Panc1 (cell line): ENCODE measurements at regions not wholly inside any gene's neighbourhood (a gene's known extent, or its start where the extent isn't known, plus 50 kb on each side); places are given as distances from the start of the nearest gene placed in this dataset.

Experiments used
- ATAC-seq: fragments of 200-7000 bp; cut with Tn5 transposase; 2 replicates; pipeline ENCODE4 v1.9.1; 2020; ENCODE audit warnings: mild to moderate bottlenecking, moderate library complexity
- BruUV-seq: library from RNA; stranded (reverse); fragments of 400-500 nt; replicated peaks from 2 replicates; lab custom pipeline; 2021; lab: Mats Ljungman, UMichigan
- CTCF ChIA-PET: fragments of 300-600 bp; sonication (Branson Sonifier 250); formaldehyde crosslinking; loops from one replicate; lab custom pipeline; 2022; ENCODE audit warnings: antibody characterized with exemption; lab: Charles Lee
- POLR2A ChIA-PET: fragments of 300-600 bp; sonication (Branson Sonifier 250); formaldehyde crosslinking; loops from one replicate; lab custom pipeline; 2022; ENCODE audit warnings: antibody characterized with exemption; lab: Charles Lee
- DNase-seq: peaks from one replicate; pipeline ENCODE4 v3.0.0-alpha.2; 2010; ENCODE audit warnings: low read depth, low spot score
- H3K27ac ChIP-seq: 2 replicates; pipeline ENCODE4 v1.5.1; 2011; ENCODE audit warnings: mild to moderate bottlenecking, low read length, inconsistent platforms
- H3K27me3 ChIP-seq: fragments of 200-500 bp; sonication (Bioruptor generic); 2 replicates; pipeline ENCODE4 v1.6.0; 2014; ENCODE audit warnings: low read length, inconsistent platforms; ENCODE audit not compliant: control insufficient read depth, insufficient read depth
- H3K36me3 ChIP-seq: fragments of 200-500 bp; sonication (Bioruptor generic); 2 replicates; pipeline ENCODE4 v1.5.1; 2014; ENCODE audit warnings: inconsistent platforms, mild to moderate bottlenecking, low read length, moderate library complexity; ENCODE audit not compliant: control insufficient read depth, insufficient read depth
- H3K4me1 ChIP-seq: 2 replicates; pipeline ENCODE4 v1.5.1; 2011; ENCODE audit warnings: inconsistent platforms, mild to moderate bottlenecking, low read length, moderate library complexity; ENCODE audit not compliant: control insufficient read depth, insufficient read depth
- H3K4me3 ChIP-seq, 2 experiments: 2 replicates each; pipeline ENCODE4 v1.5.1; 2011 to 2012; ENCODE audit warnings: low read depth in 2 of 2, low read length in 2 of 2, mild to moderate bottlenecking in 2 of 2, inconsistent platforms in 1 of 2, moderate library complexity in 1 of 2
- H3K9me3 ChIP-seq: fragments of 200-500 bp; sonication (Bioruptor generic); 2 replicates; pipeline ENCODE4 v1.5.1; 2014; ENCODE audit warnings: low read depth, mild to moderate bottlenecking, inconsistent platforms, low read length, moderate library complexity; ENCODE audit not compliant: control insufficient read depth, insufficient read depth
- POLR2AphosphoS5 ChIP-seq: IDR thresholded peaks from 2 replicates; pipeline ENCODE4 v1.6.1; 2012; ENCODE audit warnings: mild to moderate bottlenecking, low read depth, low read length, moderate library complexity
- SIN3A ChIP-seq: IDR thresholded peaks from 2 replicates; pipeline ENCODE4 v1.6.1; 2012; ENCODE audit warnings: low read depth, mild to moderate bottlenecking, low read length, moderate library complexity, borderline replicate concordance; ENCODE audit not compliant: insufficient read depth
- TCF7L2 ChIP-seq: IDR thresholded peaks from 2 replicates; pipeline ENCODE4 v1.6.1; 2011; ENCODE audit warnings: mild to moderate bottlenecking, low read depth, low read length, inconsistent platforms
- in situ Hi-C: cut with HindIII; loops from 2 replicates; pipeline ENCODE4 v1.10.0; 2016; ENCODE audit warnings: low sequenced_read_pairs, low pct_unique_long_range_greater_than_20kb
- intact Hi-C: fragments of 100-400 bp; cut with micrococcal nuclease; formaldehyde crosslinking; loops from one replicate; pipeline ENCODE4 v1.10.0; 2022; ENCODE audit not compliant: unreplicated experiment
- TF ChIP-seq, protein P1 (sequence below), 2 experiments: IDR thresholded peaks; 2 replicates each; pipeline ENCODE4 v1.6.1; 2011 to 2012; ENCODE audit warnings: low read depth in 2 of 2, control low read depth in 1 of 2, low read length in 1 of 2, mild to moderate bottlenecking in 1 of 2, moderate library complexity in 1 of 2; ENCODE audit not compliant: insufficient read depth in 1 of 2
- TF ChIP-seq, protein P2 (sequence below): fragments of 450-650 bp; IDR thresholded peaks from 2 replicates; pipeline ENCODE4 v1.5.1; 2017; ENCODE audit warnings: mild to moderate bottlenecking

DNA sequence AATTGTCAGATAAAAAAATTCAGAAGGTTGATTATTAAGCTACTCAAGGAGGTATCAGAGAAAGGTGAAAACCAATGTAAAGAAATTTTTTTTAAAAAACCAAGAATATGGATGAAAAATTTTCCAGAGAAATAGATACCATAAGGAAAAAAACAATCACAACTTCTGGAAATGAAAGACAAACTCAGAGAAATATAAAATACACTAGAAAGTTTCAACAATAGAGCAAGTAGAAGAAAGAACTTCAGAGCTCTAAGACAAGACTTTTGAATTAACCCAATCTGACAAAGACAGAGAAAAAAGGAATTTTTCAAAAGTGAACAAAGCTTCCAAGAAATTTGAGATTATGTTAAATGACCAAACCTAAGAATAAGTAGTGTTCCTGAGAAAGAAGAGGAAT is 62.9 kb upstream of the TEAD1 start:
- in situ Hi-C loops, result no loop called here
- Histone ChIP-seq H3K4me1 (no peaks in the 10 kb centered on the region), H3K27ac (no peak overlapping the region), H3K4me3 (no peak overlapping the region), H3K36me3 (no peaks in the 10 kb centered on the region), H3K9me3 (0 out of 2 replicates have a peak, but pooled peaks cover 3% of the 10 kb centered on the region), H3K27me3 (no peaks in the 10 kb centered on the region)
- CTCF ChIA-PET, result no interaction called here
- intact Hi-C loops, result no loop called here
- ATAC-seq, result no peak
- no peak for DNase-seq
- POLR2A ChIA-PET, result no interaction called here
- TF ChIP-seq, protein P1, sequence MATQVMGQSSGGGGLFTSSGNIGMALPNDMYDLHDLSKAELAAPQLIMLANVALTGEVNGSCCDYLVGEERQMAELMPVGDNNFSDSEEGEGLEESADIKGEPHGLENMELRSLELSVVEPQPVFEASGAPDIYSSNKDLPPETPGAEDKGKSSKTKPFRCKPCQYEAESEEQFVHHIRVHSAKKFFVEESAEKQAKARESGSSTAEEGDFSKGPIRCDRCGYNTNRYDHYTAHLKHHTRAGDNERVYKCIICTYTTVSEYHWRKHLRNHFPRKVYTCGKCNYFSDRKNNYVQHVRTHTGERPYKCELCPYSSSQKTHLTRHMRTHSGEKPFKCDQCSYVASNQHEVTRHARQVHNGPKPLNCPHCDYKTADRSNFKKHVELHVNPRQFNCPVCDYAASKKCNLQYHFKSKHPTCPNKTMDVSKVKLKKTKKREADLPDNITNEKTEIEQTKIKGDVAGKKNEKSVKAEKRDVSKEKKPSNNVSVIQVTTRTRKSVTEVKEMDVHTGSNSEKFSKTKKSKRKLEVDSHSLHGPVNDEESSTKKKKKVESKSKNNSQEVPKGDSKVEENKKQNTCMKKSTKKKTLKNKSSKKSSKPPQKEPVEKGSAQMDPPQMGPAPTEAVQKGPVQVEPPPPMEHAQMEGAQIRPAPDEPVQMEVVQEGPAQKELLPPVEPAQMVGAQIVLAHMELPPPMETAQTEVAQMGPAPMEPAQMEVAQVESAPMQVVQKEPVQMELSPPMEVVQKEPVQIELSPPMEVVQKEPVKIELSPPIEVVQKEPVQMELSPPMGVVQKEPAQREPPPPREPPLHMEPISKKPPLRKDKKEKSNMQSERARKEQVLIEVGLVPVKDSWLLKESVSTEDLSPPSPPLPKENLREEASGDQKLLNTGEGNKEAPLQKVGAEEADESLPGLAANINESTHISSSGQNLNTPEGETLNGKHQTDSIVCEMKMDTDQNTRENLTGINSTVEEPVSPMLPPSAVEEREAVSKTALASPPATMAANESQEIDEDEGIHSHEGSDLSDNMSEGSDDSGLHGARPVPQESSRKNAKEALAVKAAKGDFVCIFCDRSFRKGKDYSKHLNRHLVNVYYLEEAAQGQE (IDR thresholded peaks at IDR 0.05; ENCODE audit: insufficient read depth in 1 of 2, low read depth in 2 of 2, low read length in 1 of 2), result no peak
- TF ChIP-seq POLR2AphosphoS5, result no peak
- TF ChIP-seq, protein P2, sequence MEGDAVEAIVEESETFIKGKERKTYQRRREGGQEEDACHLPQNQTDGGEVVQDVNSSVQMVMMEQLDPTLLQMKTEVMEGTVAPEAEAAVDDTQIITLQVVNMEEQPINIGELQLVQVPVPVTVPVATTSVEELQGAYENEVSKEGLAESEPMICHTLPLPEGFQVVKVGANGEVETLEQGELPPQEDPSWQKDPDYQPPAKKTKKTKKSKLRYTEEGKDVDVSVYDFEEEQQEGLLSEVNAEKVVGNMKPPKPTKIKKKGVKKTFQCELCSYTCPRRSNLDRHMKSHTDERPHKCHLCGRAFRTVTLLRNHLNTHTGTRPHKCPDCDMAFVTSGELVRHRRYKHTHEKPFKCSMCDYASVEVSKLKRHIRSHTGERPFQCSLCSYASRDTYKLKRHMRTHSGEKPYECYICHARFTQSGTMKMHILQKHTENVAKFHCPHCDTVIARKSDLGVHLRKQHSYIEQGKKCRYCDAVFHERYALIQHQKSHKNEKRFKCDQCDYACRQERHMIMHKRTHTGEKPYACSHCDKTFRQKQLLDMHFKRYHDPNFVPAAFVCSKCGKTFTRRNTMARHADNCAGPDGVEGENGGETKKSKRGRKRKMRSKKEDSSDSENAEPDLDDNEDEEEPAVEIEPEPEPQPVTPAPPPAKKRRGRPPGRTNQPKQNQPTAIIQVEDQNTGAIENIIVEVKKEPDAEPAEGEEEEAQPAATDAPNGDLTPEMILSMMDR, result no peak
- no peak for TF ChIP-seq SIN3A
- no peak for TF ChIP-seq TCF7L2
- no TSS peak for BruUV-seq

- ATAC-seq, result no peak
- POLR2A ChIA-PET, result no interaction called here
- no peak for TF ChIP-seq TCF7L2
- TF ChIP-seq, protein P1 (IDR thresholded peaks at IDR 0.05; ENCODE audit: insufficient read depth in 1 of 2, low read depth in 2 of 2, low read length in 1 of 2), result no peak
- Histone ChIP-seq H3K27me3 (no peaks in the 10 kb centered on the region; the same call in 1 of the 2 replicates), H3K4me1 (no peaks in the 10 kb centered on the region), H3K9me3 (no peaks in the 10 kb centered on the region), H3K27ac (no peak overlapping the region), H3K36me3 (no peaks in the 10 kb centered on the region), H3K4me3 (no peak overlapping the region)
- CTCF ChIA-PET, result no interaction called here
- in situ Hi-C loops (no loop called here), intact Hi-C loops (no loop called here)
- BruUV-seq, result no TSS peak
- no peak for DNase-seq
Observed at GRCh38 chr11:12617632-12618031, 56.6 kb upstream of the TEAD1 start.
